GM12892 (cell line): ENCODE measurements at regions not wholly inside any gene's neighbourhood (a gene's known extent, or its start where the extent isn't known, plus 50 kb on each side); places are given as distances from the start of the nearest gene placed in this dataset.

ENCODE experiments used
- DNase-seq: peaks from one replicate; pipeline ENCODE4 v3.0.0; 2011; ENCODE audit not compliant: insufficient read length
- FAIRE-seq: peaks from 2 replicates; lab custom pipeline; 2011; peaks lifted over from hg19 to GRCh38; lab: Jason Lieb, UNC
- POLR2A ChIP-seq: IDR thresholded peaks from 2 replicates; pipeline ENCODE4 v1.6.1; 2011; ENCODE audit warnings: low read depth, low read length, control low read depth
- POLR2AphosphoS5 ChIP-seq: IDR thresholded peaks from 2 replicates; pipeline ENCODE4 v1.6.1; 2011; ENCODE audit warnings: low read depth, low read length, control low read depth
- TAF1 ChIP-seq: IDR thresholded peaks from 2 replicates; pipeline ENCODE4 v1.6.1; 2011; ENCODE audit warnings: low read depth, mild to moderate bottlenecking, control low read depth, low read length, borderline replicate concordance

DNA sequence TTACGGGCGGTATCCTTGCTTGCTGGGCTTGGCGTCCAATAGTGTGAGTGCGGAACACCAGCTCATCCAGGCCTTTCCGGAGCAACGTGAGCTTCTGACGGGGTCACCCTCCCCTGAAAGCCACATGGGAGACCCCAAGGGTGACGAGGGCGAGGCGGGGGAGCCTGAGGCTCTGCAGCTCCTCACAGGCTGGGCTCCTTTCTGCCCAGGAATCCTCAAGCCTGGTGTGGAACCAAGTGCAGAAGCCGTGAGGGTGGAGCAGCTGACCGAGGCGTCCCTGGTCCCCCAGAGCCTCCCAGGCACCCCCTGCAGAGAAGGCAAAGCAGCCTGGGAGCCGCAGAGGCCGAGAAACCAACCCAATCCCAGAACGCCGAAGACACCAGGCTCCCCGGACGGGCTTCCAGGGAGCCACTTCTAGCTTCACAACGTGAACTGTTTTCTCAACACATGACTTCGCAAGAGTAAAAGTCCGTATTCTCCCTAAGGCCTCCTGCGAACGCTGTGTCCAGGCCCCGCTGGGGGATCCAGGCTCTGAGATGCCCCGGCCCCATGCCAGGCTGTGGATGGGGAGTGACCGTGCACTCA is 530.3 kb downstream of the BRD1 start:
- no peak for TF ChIP-seq TAF1
- TF ChIP-seq POLR2A = no peak
- TF ChIP-seq POLR2AphosphoS5 = no peak
- no peak for FAIRE-seq

DNA sequence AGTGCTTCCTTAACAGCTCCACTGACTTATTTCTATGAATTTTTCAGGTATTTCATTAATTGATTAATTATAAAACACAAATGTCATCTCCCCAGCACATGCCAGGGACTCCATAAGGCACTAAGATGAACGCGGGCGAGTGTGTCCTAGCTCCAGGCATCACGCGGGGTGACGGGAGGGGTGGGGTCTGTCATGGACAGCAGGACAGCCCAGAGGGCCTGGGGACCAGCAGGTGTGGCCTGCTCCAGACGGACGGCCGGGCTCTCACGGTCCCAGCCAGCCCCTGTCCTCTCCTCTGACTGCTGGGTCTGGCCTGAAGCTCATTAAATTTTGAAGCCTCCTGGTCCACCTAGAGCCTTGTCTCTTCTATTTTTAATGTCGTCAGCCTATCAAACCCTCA is 531.1 kb downstream of the BRD1 start:
- FAIRE-seq = no peak
- no peak for DNase-seq
- no peak for TF ChIP-seq POLR2AphosphoS5
- TF ChIP-seq TAF1 = no peak
- no peak for TF ChIP-seq POLR2A

More for the DNA sequence above, 530.3 kb downstream of the BRD1 start:
- no peak for DNase-seq

DNA sequence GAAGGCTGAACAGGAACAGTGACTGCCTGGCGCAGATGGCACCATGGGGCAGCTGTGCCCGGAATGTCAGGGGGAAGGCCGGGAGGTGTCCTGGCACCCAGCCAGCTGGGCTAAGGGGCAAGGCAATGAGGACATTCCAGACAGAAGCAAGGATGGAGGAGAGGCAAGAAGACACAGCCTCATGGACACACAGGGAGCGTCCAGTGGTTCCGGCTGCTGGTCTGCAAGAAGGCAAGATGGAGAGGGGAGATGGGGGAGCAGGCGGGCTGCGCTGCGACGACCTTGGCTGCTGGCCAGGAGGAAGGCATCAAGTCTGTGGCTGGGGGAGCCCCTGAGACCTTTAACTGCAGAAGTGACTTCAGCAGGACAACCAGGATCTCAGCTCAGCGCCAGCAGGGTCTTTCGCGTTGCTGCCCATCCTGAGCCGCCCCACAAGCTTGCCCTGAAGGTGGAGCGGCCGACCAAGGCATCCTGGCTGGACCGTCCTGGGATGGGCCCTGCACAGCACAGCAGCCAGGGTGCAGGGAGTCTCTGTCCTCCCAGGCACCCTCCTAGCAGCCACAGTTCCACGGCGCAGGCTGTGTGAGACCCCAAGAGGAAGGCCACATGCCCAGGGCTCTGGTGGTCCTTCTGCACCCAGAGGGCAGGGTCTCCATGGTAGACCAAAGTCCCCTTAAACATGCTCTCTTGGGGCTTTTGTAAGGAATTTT is 531.7 kb downstream of the BRD1 start:
- DNase-seq (no peak), FAIRE-seq (no peak)
- TF ChIP-seq POLR2AphosphoS5 (no peak), TAF1 (no peak), POLR2A (no peak)

DNA sequence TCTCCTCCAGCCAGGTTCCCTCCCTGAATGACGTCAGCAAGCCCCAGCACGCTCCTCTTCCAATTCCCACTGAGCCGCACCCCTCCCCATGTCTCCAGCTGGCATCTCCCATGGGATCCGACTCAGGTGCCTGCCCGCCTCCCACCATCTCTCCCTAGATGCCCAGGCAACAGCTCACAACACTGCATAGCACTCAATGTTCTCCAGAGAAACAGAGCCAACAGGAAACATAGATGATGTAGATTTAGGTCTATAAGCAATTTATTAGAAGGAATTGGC is 532.3 kb downstream of the BRD1 start:
- no peak for FAIRE-seq
- no peak for DNase-seq
- TF ChIP-seq TAF1 (no peak), POLR2A (no peak), POLR2AphosphoS5 (no peak)

DNA sequence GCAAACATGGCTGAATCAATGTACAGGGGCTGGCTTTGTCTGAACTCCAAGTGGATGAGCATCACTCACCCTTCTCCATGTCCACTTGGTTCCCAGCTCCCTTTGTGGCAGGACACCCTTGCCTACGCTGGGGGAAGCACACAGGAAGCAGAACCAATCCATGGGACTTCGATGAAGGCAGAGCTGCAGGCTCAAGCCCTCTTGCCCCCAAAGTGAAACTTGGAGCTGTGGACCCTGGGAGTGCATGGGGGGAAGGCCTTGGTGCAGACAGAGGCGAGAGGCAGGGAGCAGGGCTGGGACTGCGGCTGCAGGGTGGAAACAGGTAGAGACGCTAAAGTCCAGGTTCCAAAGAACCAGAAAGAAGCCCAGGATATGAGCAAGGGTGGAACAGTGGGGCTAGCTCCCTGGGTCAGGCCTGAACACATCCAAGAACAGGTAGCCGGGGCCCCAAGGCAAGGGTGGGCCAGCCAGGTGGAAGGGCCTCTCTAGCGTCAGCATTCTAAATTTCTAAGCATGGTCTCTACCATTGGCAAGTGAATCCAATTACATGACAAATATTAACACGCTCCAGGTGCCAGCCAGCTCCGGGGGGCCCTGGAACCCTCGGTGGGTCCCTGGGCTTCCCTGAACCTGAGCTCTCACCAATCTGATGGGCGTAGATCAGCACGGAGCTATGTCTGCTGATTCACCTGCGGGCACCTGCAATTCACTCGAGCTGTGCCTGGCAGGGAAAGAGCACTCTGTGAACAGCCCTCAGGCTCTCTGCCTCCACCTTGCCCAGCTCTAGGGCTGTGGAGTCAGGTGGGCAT is 532.8 kb downstream of the BRD1 start:
- FAIRE-seq (no peak), DNase-seq (no peak)

DNA sequence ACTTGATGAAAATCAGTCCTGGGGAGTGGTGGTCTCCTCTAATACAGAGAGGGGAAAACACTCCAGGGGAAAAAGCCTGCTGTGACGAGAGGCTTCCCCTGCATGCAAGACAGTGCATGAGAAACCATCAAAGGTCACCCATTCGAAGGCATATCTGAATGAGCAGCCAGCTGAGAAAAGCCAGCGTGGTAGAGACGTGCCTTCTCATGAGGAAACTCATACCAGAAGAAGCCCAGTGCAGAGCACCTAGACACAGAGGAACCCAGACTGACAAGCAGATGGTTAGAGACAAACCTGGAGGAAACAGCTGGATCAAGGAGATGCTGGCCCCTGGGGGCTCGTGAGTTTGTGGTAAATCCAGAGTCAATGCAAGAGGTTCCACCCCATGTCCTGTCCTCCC is 534.8 kb downstream of the BRD1 start:
- FAIRE-seq (no peak), DNase-seq (no peak)
- TF ChIP-seq POLR2A = no peak
- no peak for TF ChIP-seq POLR2AphosphoS5
- no peak for TF ChIP-seq TAF1

More for the DNA sequence above, 532.8 kb downstream of the BRD1 start:
- TF ChIP-seq TAF1 (no peak), POLR2AphosphoS5 (no peak), POLR2A (no peak)

DNA sequence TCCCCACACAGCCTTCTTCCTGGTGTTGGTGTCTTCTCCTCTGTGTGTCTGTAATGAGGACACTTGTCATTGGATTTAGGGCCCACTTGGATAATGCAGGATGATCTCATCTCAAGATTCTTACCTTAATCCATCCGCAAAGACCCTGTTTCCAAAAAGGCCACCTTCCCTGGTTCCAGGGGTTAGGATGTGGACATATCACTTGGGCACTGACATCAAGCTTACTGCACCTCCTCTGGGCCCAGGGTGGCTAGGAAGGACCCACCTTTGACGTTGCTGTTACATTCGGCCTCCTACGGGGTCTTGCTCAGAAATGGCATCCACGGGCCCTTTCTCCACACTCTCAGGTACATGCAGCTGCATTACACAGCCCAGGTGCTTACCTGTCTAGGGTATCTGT is 535.9 kb downstream of the BRD1 start:
- FAIRE-seq (no peak), DNase-seq (no peak)
- TF ChIP-seq TAF1 (no peak), POLR2AphosphoS5 (no peak), POLR2A (no peak)

DNA sequence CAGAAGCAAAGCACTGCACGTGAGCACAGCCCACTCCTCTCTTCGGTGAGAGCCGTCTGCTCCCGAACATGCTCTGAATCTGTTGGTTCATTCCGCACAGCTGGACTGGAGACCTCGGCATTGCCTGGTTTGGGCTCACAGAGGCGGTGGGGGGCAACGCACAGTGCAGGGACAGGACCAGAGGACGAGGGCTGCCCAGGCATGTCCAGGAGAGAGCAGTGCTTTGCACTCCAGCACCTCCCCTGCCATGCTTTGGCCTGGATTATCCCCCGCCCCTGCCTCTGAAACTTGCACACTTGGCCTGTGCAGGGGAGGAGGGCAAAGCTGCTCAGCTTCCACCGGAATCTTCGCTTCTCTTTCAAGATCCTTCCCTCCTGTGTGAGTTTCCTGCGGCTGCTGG is 536.5 kb downstream of the BRD1 start:
- no peak for FAIRE-seq
- TF ChIP-seq POLR2A (no peak), POLR2AphosphoS5 (no peak), TAF1 (no peak)
- no peak for DNase-seq

DNA sequence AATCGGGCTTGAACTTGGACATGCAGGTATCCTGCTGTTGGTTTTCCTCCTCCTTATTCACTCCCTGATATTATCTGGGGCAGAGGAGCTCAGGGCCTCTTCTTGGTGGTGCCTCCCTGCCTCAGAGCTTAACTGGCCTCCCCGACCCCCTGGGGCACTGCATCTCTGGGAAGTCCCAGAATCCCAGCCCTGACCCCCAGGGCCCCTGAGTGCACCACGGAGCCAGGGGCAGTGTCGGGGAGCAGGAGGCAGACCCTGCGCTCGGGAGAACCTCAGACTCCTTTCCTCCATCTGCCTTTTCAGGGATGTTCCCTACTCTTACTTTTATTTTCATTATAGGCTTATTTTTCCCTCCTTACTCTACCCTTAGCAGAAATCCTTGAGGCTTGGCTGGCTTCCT is 537.0 kb downstream of the BRD1 start:
- no peak for TF ChIP-seq POLR2A
- no peak for TF ChIP-seq POLR2AphosphoS5
- TF ChIP-seq TAF1 = no peak
- DNase-seq = no peak
- no peak for FAIRE-seq

GRCh38 chr22:49289822-49290679 is 537.6 kb downstream of the BRD1 start:
- no peak for TF ChIP-seq TAF1
- TF ChIP-seq POLR2A = no peak
- no peak for TF ChIP-seq POLR2AphosphoS5
- DNase-seq (no peak), FAIRE-seq (no peak)

DNA sequence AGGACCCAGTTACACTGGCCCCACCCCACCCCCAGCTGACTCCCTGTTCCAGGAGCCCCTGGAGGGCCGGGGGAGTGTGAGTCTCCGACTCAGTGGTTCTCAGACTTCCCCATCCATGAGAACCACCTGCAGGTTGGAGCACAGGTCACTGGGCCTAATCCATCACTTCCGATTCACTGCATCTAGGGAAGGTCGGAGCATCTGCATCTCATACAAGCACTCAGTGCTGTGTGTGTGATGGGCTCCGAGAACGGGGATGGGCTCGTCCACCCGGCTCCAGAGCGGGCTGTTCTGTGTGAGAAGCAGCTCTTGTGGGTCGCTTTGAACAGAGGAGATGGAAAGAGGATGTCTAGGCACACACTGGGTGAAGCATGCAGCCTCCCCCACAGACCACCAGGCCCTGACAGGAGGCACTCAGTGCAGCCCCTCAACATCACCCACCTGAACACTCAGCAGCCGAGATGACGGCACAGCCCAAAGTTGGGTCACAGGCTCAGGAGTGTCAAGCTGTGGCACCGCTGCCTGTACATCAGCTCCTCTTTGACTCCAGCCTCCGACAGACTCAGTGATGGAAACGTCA is 541.4 kb downstream of the BRD1 start:
- FAIRE-seq = no peak
- DNase-seq = no peak
- no peak for TF ChIP-seq TAF1
- TF ChIP-seq POLR2A = no peak
- no peak for TF ChIP-seq POLR2AphosphoS5

DNA sequence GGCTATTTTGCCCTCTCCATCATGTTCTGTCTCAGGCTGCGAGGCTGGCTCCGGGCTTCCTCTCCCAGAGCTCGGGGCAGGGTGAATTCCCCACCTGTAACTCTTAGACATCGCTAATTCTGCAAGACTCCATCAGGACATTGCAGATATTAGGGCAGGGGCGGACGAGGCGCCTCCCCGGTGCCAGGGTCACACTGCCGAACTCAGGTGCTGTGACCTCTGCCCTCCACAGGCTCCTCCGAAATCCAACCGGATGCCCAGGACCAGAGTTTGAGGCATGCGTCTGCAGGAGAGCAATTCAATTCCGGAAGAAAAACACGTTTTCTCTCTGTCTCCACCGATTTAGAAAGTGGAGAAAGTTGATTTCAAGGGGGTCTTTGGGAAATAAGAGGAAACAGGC is 542.7 kb downstream of the BRD1 start:
- DNase-seq (no peak), FAIRE-seq (no peak)
- TF ChIP-seq POLR2A = no peak
- no peak for TF ChIP-seq TAF1
- TF ChIP-seq POLR2AphosphoS5 = no peak
